ENCODE measurements at regions not wholly inside any gene's neighbourhood (a gene's known extent, or its start where the extent isn't known, plus 50 kb on each side); places are given as distances from the start of the nearest gene placed in this dataset.

DNA sequence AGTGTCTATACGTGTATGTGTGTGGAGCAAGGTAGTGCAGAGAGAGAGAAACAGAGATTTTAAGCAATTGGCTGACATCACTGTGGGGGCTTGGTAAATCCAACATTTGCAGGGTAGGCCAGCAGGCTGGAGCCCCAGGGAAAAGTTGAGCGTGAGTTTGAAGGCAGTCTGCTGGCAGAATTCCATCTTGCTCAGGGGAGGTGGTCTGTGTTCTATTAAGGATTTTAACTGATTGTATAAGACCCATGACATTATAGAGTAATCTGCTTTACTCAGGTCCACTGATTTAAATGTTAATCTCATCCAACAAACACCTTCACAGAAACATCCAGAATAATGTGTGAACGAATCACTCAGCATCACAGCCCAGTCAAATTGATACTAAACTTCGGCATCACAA lies 912.9 kb downstream of the GRM8 start:
- no peak for TF ChIP-seq EZH2 (IDR thresholded peaks at IDR 0.05; ENCODE audit: low read depth)
- no TSS peak for BruUV-seq (replicated peaks)
- CTCF ChIA-PET, result no interaction called here

GRCh38 chr7:126305671-126306070 lies 947.1 kb downstream of the GRM8 start:
- DNase-seq, result no peak
- H4K20me1 ChIP-seq (ENCODE audit: insufficient read depth), result no peaks in the 10 kb centered on the region
- TF ChIP-seq EZH2 (IDR thresholded peaks at IDR 0.05; ENCODE audit: low read depth) (no peak), CTCF (conservative IDR thresholded peaks at IDR 0.05) (no peak)
- H3K4me2 ChIP-seq, result no peak overlapping the region
- H3K36me3 ChIP-seq (ENCODE audit: low read depth), result no peaks in the 10 kb centered on the region
- intact Hi-C loops (cut with micrococcal nuclease; ENCODE audit: unreplicated experiment), result no loop called here
- ChIA-PET POLR2A (ENCODE audit: unreplicated experiment) (no interaction called here), CTCF (no interaction called here)
- BruUV-seq (replicated peaks), result no TSS peak
- H3K9me2 ChIP-seq (ENCODE audit: insufficient read depth), result no peaks in the 10 kb centered on the region
- H2AFZ ChIP-seq, result no peak overlapping the region
- no peaks in the 10 kb centered on the region for H3F3A ChIP-seq (ENCODE audit: insufficient read depth, low read depth)
- no peaks in the 10 kb centered on the region for H3K27me3 ChIP-seq (ENCODE audit: insufficient read depth, low read depth)
- no peaks in the 10 kb centered on the region for H3K4me1 ChIP-seq (replicated peaks; ENCODE audit: insufficient read depth)
- H3K27ac ChIP-seq, result no peak overlapping the region
- H3K4me3 ChIP-seq, result no peak overlapping the region
- no peaks in the 10 kb centered on the region for H3K9me3 ChIP-seq (ENCODE audit: insufficient read depth, low read depth)
- H3K79me2 ChIP-seq (ENCODE audit: low read depth), result no peaks in the 10 kb centered on the region

More for the DNA sequence above, 912.9 kb downstream of the GRM8 start:
- no peaks in the 10 kb centered on the region for H3K9me2 ChIP-seq (ENCODE audit: insufficient read depth)
- H3F3A ChIP-seq (ENCODE audit: insufficient read depth, low read depth), result no peaks in the 10 kb centered on the region
- DNase-seq, result no peak
- H4K20me1 ChIP-seq (ENCODE audit: insufficient read depth), result no peaks in the 10 kb centered on the region
- 0 out of 2 replicates have a peak, but pooled peaks cover 3% of the 10 kb centered on the region for H3K27me3 ChIP-seq (ENCODE audit: insufficient read depth, low read depth)
- no peaks in the 10 kb centered on the region for H3K79me2 ChIP-seq (ENCODE audit: low read depth)
- POLR2A ChIA-PET (ENCODE audit: unreplicated experiment), result no interaction called here
- no peak overlapping the region for H3K27ac ChIP-seq
- no peak overlapping the region for H3K4me3 ChIP-seq
- no peaks in the 10 kb centered on the region for H3K36me3 ChIP-seq (ENCODE audit: low read depth)
- H3K4me2 ChIP-seq, result no peak overlapping the region
- no peaks in the 10 kb centered on the region for H3K9me3 ChIP-seq (ENCODE audit: insufficient read depth, low read depth)
- H3K4me1 ChIP-seq (replicated peaks; ENCODE audit: insufficient read depth), result no peaks in the 10 kb centered on the region
- intact Hi-C loops (cut with micrococcal nuclease; ENCODE audit: unreplicated experiment), result no loop called here
- H2AFZ ChIP-seq, result no peak overlapping the region; the same call in 1 of the 2 replicates

DNA sequence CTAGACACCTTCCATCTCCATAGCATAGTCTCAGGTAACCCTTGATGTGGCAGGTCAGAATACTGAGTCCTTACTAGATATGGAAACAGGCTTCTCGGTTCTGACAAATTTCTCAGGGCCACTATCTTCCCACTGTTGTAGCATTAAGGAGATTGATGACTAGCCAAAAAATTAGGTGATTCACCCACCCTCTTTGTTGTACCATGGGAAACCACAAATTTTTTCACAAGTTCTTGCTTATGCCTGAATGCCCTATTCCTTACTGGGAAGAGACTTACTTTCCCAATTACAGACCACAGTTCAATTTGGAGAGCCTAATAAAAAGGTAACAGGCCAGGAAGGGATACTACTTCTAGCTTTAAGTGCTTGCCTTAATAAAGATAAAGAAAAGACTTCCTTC lies 948.8 kb downstream of the GRM8 start:
- H3K4me3 ChIP-seq, result no peak overlapping the region
- H3K27ac ChIP-seq, result no peak overlapping the region
- no peaks in the 10 kb centered on the region for H3F3A ChIP-seq (ENCODE audit: insufficient read depth, low read depth)
- no peak for DNase-seq
- no peak overlapping the region for H3K4me2 ChIP-seq
- H3K79me2 ChIP-seq (ENCODE audit: low read depth), result no peaks in the 10 kb centered on the region
- no peaks in the 10 kb centered on the region for H3K36me3 ChIP-seq (ENCODE audit: low read depth)
- no peaks in the 10 kb centered on the region for H4K20me1 ChIP-seq (ENCODE audit: insufficient read depth)
- H2AFZ ChIP-seq, result no peak overlapping the region
- TF ChIP-seq CTCF (conservative IDR thresholded peaks at IDR 0.05), result no peak
- no peak for TF ChIP-seq EZH2 (IDR thresholded peaks at IDR 0.05; ENCODE audit: low read depth)
- H3K9me2 ChIP-seq (ENCODE audit: insufficient read depth), result no peaks in the 10 kb centered on the region
- ChIA-PET CTCF (no interaction called here), POLR2A (ENCODE audit: unreplicated experiment) (no interaction called here)
- H3K27me3 ChIP-seq (ENCODE audit: insufficient read depth, low read depth), result no peaks in the 10 kb centered on the region
- no peaks in the 10 kb centered on the region for H3K9me3 ChIP-seq (ENCODE audit: insufficient read depth, low read depth)
- H3K4me1 ChIP-seq (replicated peaks; ENCODE audit: insufficient read depth), result no peaks in the 10 kb centered on the region
- no TSS peak for BruUV-seq (replicated peaks)
- intact Hi-C loops (cut with micrococcal nuclease; ENCODE audit: unreplicated experiment), result no loop called here

- intact Hi-C loops (cut with micrococcal nuclease; ENCODE audit: unreplicated experiment), result no loop called here
- ChIA-PET POLR2A (ENCODE audit: unreplicated experiment) (no interaction called here), CTCF (no interaction called here)
- no peak overlapping the region for H3K27ac ChIP-seq
- no peaks in the 10 kb centered on the region for H3K4me1 ChIP-seq (replicated peaks; ENCODE audit: insufficient read depth)
- H3K9me3 ChIP-seq (ENCODE audit: insufficient read depth, low read depth), result no peaks in the 10 kb centered on the region
- H3K4me2 ChIP-seq, result no peak overlapping the region
- DNase-seq, result no peak
- no peak overlapping the region for H3K4me3 ChIP-seq
- H3K9me2 ChIP-seq (ENCODE audit: insufficient read depth), result no peaks in the 10 kb centered on the region
- H3K36me3 ChIP-seq (ENCODE audit: low read depth), result no peaks in the 10 kb centered on the region
- no peak overlapping the region for H2AFZ ChIP-seq
- TF ChIP-seq EZH2 (IDR thresholded peaks at IDR 0.05; ENCODE audit: low read depth) (no peak), CTCF (conservative IDR thresholded peaks at IDR 0.05) (0 out of 2 replicates have a peak, but pooled peaks have one; percentile 24)
- BruUV-seq (replicated peaks), result no TSS peak
- H3K27me3 ChIP-seq (ENCODE audit: insufficient read depth, low read depth), result no peaks in the 10 kb centered on the region
- no peaks in the 10 kb centered on the region for H3K79me2 ChIP-seq (ENCODE audit: low read depth)
- H4K20me1 ChIP-seq (ENCODE audit: insufficient read depth), result no peaks in the 10 kb centered on the region
- H3F3A ChIP-seq (ENCODE audit: insufficient read depth, low read depth), result no peaks in the 10 kb centered on the region
Measured at GRCh38 chr7:126302639-126303038, 950.1 kb downstream of the GRM8 start.
